ENCODE measurements at regions not wholly inside any gene's neighbourhood (a gene's known extent, or its start where the extent isn't known, plus 50 kb on each side); places are given as distances from the start of the nearest gene placed in this dataset.

DNA sequence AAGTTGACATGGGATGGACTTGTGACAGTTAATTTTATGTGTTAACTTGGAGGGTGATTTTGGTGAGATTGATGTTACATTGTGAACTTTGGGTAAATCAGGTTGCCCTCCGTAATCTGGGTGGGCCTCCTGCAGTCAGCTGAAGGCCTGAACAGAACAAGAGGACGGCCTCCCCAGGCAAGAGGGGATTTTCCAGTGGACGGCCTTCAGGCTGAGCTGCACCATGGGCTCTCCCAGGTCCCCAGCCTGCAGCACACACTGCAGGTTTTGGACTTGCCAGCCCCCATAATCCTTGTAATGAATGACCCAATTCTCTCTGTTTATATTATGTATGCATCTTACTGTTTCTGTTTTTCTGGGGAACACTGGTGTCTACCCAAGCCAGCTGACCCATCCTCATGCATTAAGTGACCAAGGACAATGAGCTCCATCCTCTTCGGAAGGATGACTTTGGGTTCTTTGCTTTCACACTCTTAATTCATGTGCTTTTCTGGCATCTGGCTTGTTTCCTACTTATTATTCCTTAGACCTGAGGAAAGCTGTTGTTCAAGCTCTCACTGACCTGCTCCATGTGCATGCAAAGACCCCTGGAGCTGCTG, 64.2 kb downstream of the DACT2 start:
- TF ChIP-seq, protein P1, sequence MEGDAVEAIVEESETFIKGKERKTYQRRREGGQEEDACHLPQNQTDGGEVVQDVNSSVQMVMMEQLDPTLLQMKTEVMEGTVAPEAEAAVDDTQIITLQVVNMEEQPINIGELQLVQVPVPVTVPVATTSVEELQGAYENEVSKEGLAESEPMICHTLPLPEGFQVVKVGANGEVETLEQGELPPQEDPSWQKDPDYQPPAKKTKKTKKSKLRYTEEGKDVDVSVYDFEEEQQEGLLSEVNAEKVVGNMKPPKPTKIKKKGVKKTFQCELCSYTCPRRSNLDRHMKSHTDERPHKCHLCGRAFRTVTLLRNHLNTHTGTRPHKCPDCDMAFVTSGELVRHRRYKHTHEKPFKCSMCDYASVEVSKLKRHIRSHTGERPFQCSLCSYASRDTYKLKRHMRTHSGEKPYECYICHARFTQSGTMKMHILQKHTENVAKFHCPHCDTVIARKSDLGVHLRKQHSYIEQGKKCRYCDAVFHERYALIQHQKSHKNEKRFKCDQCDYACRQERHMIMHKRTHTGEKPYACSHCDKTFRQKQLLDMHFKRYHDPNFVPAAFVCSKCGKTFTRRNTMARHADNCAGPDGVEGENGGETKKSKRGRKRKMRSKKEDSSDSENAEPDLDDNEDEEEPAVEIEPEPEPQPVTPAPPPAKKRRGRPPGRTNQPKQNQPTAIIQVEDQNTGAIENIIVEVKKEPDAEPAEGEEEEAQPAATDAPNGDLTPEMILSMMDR (IDR thresholded peaks at IDR 0.05) = no peak
- TF ChIP-seq EP300 (IDR thresholded peaks at IDR 0.05) (no peak), POLR2A (IDR thresholded peaks at IDR 0.05) (no peak)
